Duodenal mucosa (tissue), 2 donors: ENCODE measurements at regions not wholly inside any gene's neighbourhood (a gene's known extent, or its start where the extent isn't known, plus 50 kb on each side); places are given as distances from the start of the nearest gene placed in this dataset.

Source experiments
- H3K27ac ChIP-seq: one replicate; pipeline ENCODE4 v1.7.0; 2013; ENCODE audit warnings: low read depth, low read length
- H3K27me3 ChIP-seq, 2 donors: one replicate each; pipeline ENCODE4 v1.7.0; 2013; ENCODE audit warnings: low read length in 2 of 2, control low read depth in 1 of 2; ENCODE audit not compliant: insufficient read depth in 2 of 2, control insufficient read depth in 1 of 2
- H3K36me3 ChIP-seq, 2 donors: one replicate each; pipeline ENCODE4 v1.7.0; 2013; ENCODE audit warnings: low read length in 2 of 2, control low read depth in 1 of 2; ENCODE audit not compliant: insufficient read depth in 2 of 2, control insufficient read depth in 1 of 2
- H3K4me1 ChIP-seq, 2 donors: one replicate each; pipeline ENCODE4 v1.7.0; 2013; ENCODE audit warnings: low read length in 2 of 2, control low read depth in 1 of 2; ENCODE audit not compliant: insufficient read depth in 2 of 2, control insufficient read depth in 1 of 2
- H3K4me3 ChIP-seq, 2 donors: one replicate each; pipeline ENCODE4 v1.7.0; 2013; ENCODE audit warnings: low read length in 2 of 2, low read depth in 1 of 2
- H3K9ac ChIP-seq, 2 donors: one replicate each; pipeline ENCODE4 v1.7.0; 2013; ENCODE audit warnings: low read length in 2 of 2, low read depth in 1 of 2
- H3K9me3 ChIP-seq, 2 donors: one replicate each; pipeline ENCODE4 v1.7.0; 2013; ENCODE audit warnings: low read length in 2 of 2, control low read depth in 1 of 2; ENCODE audit not compliant: control insufficient read depth in 1 of 2

GRCh38 chr16:8459085-8459733 is 131.1 kb downstream of the TMEM114 start:
- H3K27ac ChIP-seq, result no peak overlapping the region
- H3K27me3 ChIP-seq, result no peaks in the 10 kb centered on the region

GRCh38 chr16:8458481-8459046 is 131.7 kb downstream of the TMEM114 start:
- peaks cover 2 to 3% of the 10 kb centered on the region in 2 donors for H3K9me3 ChIP-seq
- peak overlapping the region in 1 of 2 donors; percentile 28 for H3K4me3 ChIP-seq
- no peaks in the 10 kb centered on the region for H3K36me3 ChIP-seq
- H3K4me1 ChIP-seq, result peaks cover 0 to 3% of the 10 kb centered on the region in 2 donors
- H3K9ac ChIP-seq, result no peak overlapping the region
- no peak overlapping the region for H3K27ac ChIP-seq
- no peaks in the 10 kb centered on the region for H3K27me3 ChIP-seq

More at GRCh38 chr16:8459085-8459733, 131.1 kb downstream of the TMEM114 start:
- Histone ChIP-seq H3K4me1 (peaks cover 0 to 3% of the 10 kb centered on the region in 2 donors), H3K9ac (no peak overlapping the region), H3K4me3 (no peak overlapping the region), H3K36me3 (no peaks in the 10 kb centered on the region), H3K9me3 (peaks cover 2 to 3% of the 10 kb centered on the region in 2 donors)

- H3K4me1 ChIP-seq, result peaks cover 0 to 3% of the 10 kb centered on the region in 2 donors
- H3K9me3 ChIP-seq, result peaks cover 2 to 3% of the 10 kb centered on the region in 2 donors
- H3K27ac ChIP-seq, result no peak overlapping the region
- H3K36me3 ChIP-seq, result no peaks in the 10 kb centered on the region
- no peak overlapping the region for H3K9ac ChIP-seq
- no peak overlapping the region for H3K4me3 ChIP-seq
- H3K27me3 ChIP-seq, result no peaks in the 10 kb centered on the region
Observed at GRCh38 chr16:8453359-8453758, 137.0 kb downstream of the TMEM114 start.

- Histone ChIP-seq H3K27me3 (no peaks in the 10 kb centered on the region), H3K9ac (no peak overlapping the region), H3K27ac (no peak overlapping the region), H3K4me3 (no peak overlapping the region), H3K9me3 (peaks cover 2 to 3% of the 10 kb centered on the region in 2 donors), H3K4me1 (peaks cover 0 to 2% of the 10 kb centered on the region in 2 donors), H3K36me3 (no peaks in the 10 kb centered on the region)
Observed at GRCh38 chr16:8452941-8453340, 137.4 kb downstream of the TMEM114 start.

GRCh38 chr16:8436931-8437330 is 153.4 kb downstream of the TMEM114 start:
- no peaks in the 10 kb centered on the region for H3K4me1 ChIP-seq
- no peak overlapping the region for H3K27ac ChIP-seq

DNA sequence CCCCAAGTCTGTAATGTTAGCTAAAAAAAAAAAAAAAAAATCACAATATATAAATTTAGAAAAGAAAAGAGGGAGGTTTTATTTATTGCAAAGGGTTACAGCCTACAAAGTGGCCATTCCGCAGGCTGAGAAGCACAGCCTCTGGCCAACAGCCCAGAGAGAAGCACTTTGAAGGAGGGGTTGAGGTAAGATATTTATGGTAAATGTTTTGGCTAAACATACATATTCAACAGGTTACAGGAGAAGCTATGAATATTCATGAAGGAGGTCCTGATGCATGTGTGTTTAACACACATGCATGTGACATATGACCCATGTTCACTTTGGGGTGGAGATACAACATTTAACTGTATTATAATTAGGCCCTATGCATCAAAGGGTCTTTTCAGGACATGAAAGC is 158.5 kb downstream of the TMEM114 start:
- H3K9me3 ChIP-seq, result no peaks in the 10 kb centered on the region
- no peak overlapping the region for H3K27ac ChIP-seq
- H3K4me3 ChIP-seq, result no peak overlapping the region
- no peaks in the 10 kb centered on the region for H3K27me3 ChIP-seq
- H3K4me1 ChIP-seq, result no peaks in the 10 kb centered on the region
- no peaks in the 10 kb centered on the region for H3K36me3 ChIP-seq
- no peak overlapping the region for H3K9ac ChIP-seq

More at GRCh38 chr16:8436931-8437330, 153.4 kb downstream of the TMEM114 start:
- no peak overlapping the region for H3K9ac ChIP-seq
- H3K36me3 ChIP-seq, result no peaks in the 10 kb centered on the region
- H3K27me3 ChIP-seq, result no peaks in the 10 kb centered on the region
- no peaks in the 10 kb centered on the region for H3K9me3 ChIP-seq
- no peak overlapping the region for H3K4me3 ChIP-seq

- Histone ChIP-seq H3K4me1 (no peaks in the 10 kb centered on the region), H3K36me3 (no peaks in the 10 kb centered on the region), H3K9ac (no peak overlapping the region), H3K4me3 (no peak overlapping the region), H3K27me3 (no peaks in the 10 kb centered on the region), H3K9me3 (no peaks in the 10 kb centered on the region), H3K27ac (no peak overlapping the region)
Observed at GRCh38 chr16:8430401-8430800, 159.9 kb downstream of the TMEM114 start.

GRCh38 chr16:8426569-8426968 is 163.7 kb downstream of the TMEM114 start:
- no peaks in the 10 kb centered on the region for H3K9me3 ChIP-seq
- no peak overlapping the region for H3K9ac ChIP-seq
- no peaks in the 10 kb centered on the region for H3K27me3 ChIP-seq
- H3K27ac ChIP-seq, result no peak overlapping the region
- no peak overlapping the region for H3K4me3 ChIP-seq
- H3K36me3 ChIP-seq, result no peaks in the 10 kb centered on the region
- no peaks in the 10 kb centered on the region for H3K4me1 ChIP-seq

- Histone ChIP-seq H3K9ac (no peak overlapping the region), H3K36me3 (no peaks in the 10 kb centered on the region), H3K27me3 (no peaks in the 10 kb centered on the region), H3K9me3 (no peaks in the 10 kb centered on the region), H3K4me3 (no peak overlapping the region), H3K27ac (no peak overlapping the region), H3K4me1 (no peaks in the 10 kb centered on the region)
Observed at GRCh38 chr16:8417145-8417544, 173.2 kb downstream of the TMEM114 start.

GRCh38 chr16:8408855-8409567 is 181.3 kb downstream of the TMEM114 start:
- Histone ChIP-seq H3K9ac (no peak overlapping the region), H3K4me1 (peaks cover 0 to under 1% of the 10 kb centered on the region in 2 donors), H3K9me3 (no peaks in the 10 kb centered on the region), H3K36me3 (no peaks in the 10 kb centered on the region), H3K4me3 (no peak overlapping the region), H3K27ac (no peak overlapping the region), H3K27me3 (no peaks in the 10 kb centered on the region)
